Activated CD4-positive, alpha-beta T cell treated with anti-CD3 and anti-CD28 coated beads, Interleukin-2, amount 50 U/mL, for 48 hours (primary cell): ENCODE measurements at regions not wholly inside any gene's neighbourhood (a gene's known extent, or its start where the extent isn't known, plus 50 kb on each side); places are given as distances from the start of the nearest gene placed in this dataset.

Experiments used
- DNase-seq, 2 experiments: peaks; one replicate each; pipeline ENCODE4 v3.0.0-alpha.2; 2020

DNA sequence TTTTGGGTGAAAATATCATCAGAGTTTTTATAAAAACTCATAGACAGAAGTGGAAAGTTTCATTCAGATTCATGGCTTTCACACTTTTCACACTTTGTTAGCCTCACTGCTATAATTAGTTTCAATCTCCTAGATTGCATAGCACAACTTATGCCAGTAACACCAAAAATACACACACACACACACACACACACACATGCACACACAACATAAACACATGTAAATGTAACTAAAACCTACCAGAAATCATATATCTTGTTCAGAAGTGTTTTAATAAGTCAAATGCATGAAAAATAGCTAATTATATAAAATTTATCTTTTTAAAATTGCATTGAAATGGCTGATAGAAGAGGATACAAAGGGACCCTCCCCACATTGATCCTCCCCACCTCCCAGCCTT lies 347.8 kb upstream of the SLC35B3 start:
- no peak for DNase-seq

DNA sequence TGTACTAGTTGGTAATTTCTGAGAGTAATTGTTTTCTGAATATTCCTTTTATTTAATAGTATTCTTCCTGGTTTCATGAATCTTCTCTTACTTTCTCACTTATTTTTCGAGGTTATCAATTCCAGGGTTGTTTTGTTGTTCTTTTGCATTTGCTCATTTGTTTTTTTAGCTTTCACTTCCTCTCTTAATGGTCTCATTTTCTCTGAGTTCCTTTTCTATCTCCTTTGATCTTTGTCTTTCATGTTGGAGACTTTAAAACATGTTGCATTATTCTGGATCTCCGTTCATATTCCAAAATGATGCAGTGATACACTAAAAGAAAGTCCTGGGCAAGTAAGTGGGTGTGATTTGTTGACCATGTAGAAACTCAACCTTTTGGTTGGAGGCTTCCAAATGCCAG lies 345.3 kb upstream of the SLC35B3 start:
- no peak for DNase-seq

GRCh38 chr6:8764733-8765132 lies 329.4 kb upstream of the SLC35B3 start:
- no peak for DNase-seq

DNA sequence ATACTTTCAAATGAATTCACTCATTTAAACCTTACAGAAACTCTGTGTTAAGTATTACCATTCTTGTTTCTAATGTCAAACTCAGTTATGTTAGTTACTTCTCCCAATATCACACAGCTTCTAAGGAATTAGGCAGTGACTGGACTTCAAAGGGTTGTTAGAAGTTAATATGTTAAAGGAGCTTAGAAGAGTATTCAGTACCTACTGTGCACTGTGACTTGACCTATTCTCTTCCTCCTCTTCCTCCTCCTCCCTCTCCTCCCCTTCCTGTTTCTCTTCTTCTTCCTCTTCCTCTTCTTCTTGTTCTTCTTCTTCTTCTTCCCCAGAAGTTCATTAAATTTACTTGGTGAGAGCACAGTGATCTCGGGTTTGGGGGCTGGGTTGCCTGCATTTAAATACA lies 325.6 kb upstream of the SLC35B3 start:
- DNase-seq = no peak

DNA sequence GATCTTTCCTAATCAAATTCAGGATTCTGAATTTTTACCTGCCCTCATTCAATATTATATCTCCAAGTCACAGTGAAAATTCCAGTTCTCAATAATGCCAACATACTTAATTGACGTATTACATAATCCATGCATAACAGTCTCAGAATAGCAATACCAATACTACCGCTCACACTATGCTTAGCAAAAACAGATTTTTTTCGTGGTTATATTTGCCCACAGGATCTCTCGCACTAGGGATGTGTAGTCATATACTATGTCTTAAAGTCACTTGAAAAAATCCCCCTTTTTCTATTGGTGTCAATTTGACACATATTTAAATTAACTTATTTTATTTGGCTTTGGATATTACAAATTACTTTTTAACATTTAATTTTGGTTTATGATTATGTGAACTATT lies 323.1 kb upstream of the SLC35B3 start:
- no peak for DNase-seq

DNA sequence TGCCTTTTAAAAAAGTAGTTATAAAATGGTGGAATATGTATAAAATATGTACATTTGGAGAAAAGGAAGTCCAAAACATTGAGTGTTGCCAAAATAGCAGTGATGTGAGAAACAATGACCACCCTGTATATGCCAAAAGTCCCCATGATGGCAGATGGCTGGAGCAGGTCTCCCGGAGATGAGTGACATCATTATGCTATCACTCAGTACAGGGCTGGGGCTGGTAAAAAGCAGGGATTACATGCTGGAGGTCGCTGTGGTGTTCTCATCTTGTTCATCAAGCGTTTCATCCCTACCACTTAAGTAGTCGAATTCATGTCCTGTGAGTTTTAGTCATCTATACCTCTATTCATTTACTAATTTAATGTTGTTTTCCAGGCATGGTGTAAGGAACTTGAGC lies 315.3 kb upstream of the SLC35B3 start:
- DNase-seq = no peak

- no peak for DNase-seq
Measured at GRCh38 chr6:8749465-8749864, 314.1 kb upstream of the SLC35B3 start.

- no peak for DNase-seq
Measured at GRCh38 chr6:8743170-8743745, 307.9 kb upstream of the SLC35B3 start.

DNA sequence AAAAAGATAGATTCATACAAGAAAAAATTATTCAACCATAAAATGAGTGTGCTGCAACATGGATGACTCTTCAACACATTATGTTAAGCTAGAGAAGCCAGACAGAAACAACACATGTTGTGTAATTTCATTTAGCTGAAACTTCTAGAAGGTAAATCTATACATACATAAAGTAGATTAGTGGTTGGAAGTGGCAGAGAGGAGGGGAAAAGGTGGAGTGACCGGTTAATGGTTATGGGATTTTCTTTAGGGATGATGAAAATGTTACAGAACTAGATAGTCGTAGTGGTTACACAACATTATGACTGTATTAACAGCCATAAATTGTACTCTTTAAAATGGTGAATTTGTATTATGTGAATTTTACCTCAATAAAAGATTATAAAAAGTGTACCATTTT lies 304.1 kb upstream of the SLC35B3 start:
- DNase-seq = no peak

DNA sequence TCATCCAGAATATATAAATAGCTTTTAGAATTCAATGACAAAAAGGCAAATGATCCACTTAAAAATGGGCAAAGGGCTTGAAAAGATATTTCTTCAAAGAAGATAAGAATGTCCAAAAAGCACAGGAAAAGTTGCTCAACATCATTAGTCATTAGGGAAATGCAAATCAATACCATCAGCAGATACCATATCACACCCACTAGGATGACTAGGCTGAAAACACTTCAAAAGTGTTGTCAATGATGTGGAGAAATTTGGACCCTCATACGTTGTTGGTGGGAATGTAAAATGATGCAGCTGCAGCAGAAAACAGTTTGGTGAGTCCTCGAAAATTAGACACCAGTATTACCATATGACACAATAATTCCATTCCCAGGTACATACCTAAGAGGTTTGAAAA lies 303.6 kb upstream of the SLC35B3 start:
- DNase-seq = no peak

DNA sequence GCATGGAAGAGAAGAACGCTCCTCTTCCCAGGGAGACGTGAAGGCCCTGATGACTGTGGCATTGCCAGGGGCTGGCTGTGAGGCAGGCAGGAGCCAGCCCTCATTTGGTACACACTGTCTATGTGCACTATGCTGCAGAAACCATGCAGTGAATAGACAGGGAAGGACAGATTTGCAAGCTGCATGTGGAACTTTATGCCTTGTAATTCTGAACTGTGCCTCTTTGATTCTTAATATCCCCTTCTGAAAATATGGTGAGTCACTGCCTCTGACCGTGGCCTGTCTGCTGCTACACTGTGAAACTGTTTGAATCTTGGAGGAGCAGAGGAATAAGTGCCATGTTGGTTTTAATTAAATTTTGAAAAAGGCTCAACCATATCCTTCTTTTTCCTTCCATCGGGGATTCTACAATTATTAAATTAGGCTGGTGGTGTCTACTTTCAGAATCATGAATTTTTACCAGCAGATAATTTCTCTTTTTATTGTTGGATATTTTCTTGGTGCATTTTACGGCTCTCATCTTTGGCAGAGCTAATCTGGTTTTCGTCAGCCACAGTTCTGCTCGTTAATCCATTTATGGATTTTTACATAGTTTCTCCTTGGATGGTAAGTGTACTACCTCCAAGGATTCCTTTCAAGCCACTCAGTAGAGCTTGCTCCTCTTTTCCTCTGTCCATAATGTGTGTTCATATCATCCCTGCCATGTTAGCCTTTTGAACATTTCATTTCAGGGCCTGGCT lies 301.0 kb upstream of the SLC35B3 start:
- DNase-seq = no peak

DNA sequence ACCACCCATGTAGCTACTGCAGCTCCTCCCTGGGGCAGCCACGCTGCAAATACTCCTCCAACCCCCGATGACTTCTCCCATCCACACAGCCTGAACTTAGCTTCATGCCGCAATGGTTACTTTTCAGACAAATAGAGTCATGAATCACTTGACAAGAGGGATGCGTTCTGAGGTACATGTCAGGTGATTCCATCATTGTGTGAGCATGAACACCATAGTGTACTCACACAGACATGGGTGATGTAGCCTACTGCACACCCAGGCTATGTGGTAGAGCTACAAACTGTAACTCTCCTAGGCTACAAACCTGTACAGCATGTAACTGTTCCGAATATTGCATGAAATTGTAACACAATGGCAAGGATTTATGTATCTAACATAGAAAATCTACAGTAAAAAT lies 298.5 kb upstream of the SLC35B3 start:
- DNase-seq = no peak

DNA sequence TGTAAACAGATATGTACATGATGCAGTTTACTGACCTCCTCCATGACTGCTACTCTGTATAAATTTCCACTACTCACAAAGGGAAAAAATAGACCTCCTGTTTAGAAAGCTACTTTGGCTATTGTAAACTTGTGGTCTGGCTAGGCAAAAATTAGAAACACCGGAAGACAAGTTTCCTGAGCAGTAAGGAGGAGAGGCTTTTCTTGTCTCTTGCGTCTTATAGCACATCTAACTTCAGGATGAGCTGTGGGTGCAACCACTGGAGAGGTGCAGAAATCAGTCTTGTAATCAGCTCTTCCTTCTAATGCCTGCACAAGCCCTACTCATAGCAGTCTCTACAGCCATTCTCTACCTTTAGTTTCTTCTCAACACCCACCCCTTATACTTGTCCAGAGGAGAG lies 296.5 kb upstream of the SLC35B3 start:
- DNase-seq = no peak

DNA sequence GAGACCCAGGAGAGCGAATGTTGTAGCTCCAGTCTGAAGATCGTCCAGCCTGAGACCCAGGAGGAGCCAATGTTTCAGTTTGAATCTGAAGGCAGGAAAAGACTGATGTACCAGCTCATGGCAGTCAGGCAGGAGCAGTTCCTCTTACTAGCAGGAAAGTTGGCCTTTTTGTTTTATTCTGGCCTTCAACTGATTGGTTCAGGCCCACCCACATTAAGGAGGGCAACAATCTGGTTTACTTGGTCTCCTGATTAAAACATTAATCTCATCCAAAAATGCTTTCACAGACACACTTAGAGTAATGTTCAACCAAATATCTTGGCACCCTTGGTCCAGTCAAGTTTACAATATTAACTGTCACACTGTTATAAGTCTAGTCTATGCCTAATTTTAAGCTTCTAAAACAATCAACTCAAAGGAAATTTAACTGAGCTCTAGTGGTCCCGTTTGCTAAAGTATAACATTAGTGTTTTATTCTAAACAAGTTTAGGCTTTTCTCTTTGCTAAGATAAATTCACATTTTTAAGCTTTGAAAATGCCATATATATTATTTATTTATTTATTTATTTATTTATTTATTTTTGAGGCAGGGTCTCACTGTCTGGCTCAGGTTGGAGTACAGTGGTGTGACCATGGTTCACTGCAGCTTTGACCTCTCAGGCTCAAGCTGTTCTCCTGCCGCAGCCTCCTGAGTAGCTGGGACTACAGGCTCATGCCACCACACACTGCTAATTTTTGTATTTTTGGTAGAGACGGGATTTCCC lies 275.5 kb upstream of the SLC35B3 start:
- no peak for DNase-seq

- DNase-seq = no peak
Measured at GRCh38 chr6:8707956-8708772, 272.8 kb upstream of the SLC35B3 start.

GRCh38 chr6:8707369-8707768 lies 272.0 kb upstream of the SLC35B3 start:
- no peak for DNase-seq

- no peak for DNase-seq
Measured at GRCh38 chr6:8705435-8706020, 270.2 kb upstream of the SLC35B3 start.

- no peak for DNase-seq
Measured at GRCh38 chr6:8703059-8703458, 267.7 kb upstream of the SLC35B3 start.

DNA sequence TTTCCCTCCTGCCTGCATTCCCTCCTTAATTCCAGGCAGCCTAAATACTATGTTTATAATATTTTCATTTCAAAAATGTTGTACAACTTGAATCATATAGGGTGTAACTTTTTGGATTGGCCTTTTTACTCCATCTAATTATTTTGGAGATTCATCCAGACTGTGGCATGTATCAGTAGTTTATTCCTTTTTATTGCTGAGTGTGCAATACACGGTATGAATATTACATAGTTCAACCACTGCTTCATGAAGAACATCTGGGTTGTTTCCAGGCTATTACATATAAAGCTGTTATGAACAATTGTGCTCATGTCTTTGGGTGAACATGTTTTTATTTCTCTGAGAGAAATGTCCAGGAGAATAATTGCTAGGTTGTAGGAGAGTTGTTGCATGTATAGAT lies 253.5 kb upstream of the SLC35B3 start:
- DNase-seq = no peak

GRCh38 chr6:8686077-8686476 lies 250.7 kb upstream of the SLC35B3 start:
- DNase-seq = no peak

DNA sequence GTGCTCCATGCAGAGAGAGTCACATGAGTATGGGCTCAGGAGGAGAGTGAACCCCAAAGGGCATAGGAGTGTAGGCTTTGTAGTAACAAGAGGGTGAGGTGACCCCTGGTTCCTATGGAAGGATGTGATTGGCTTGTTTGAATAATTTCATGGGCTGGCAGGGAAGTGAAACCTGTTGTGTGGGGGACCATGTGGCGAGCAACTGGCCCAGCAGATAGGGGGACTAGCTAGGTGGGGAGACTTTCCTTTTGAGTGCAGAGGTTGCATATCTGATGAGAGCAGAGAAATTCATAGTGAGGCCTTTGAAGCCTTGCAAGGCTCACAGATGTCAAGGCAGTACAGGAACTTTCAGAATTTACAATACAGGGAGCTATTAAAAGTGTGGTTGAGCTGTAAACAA lies 247.9 kb upstream of the SLC35B3 start:
- DNase-seq = no peak

- no peak for DNase-seq
Measured at GRCh38 chr6:8679823-8680222, 244.5 kb upstream of the SLC35B3 start.

DNA sequence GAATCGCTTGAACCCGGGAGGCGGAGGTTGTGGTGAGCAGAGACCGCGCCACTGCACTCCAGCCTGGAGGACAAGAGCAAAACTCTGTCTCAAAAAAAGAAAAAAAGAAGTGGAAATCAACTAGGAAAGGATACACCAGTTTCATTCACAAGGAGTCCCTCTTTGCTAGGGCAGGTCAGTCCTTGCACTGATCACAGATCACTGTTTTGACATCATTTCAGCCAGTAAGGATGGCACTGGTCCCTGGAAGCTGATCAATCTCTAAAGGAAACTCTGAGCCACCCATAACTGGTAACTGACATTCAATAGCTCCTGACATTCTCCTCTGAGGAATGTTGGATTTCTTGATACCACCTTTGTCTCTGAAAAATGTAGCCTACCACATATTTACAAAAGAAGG lies 243.1 kb upstream of the SLC35B3 start:
- no peak for DNase-seq
